LNCaP clone FGC (cell line): ENCODE measurements at regions not wholly inside any gene's neighbourhood (a gene's known extent, or its start where the extent isn't known, plus 50 kb on each side); places are given as distances from the start of the nearest gene placed in this dataset.

ENCODE experiments used
- DNase-seq: peaks from one replicate; pipeline ENCODE4 v3.0.0-alpha.2; 2011; ENCODE audit warnings: low read depth
- H3K4me3 ChIP-seq: 2 replicates; pipeline ENCODE4 v1.5.1; 2011; ENCODE audit warnings: mild to moderate bottlenecking, low read depth, low read length, control low read depth
- TF ChIP-seq, protein P1 (sequence below): IDR thresholded peaks from 2 replicates; pipeline ENCODE4 v1.5.1; 2012; ENCODE audit warnings: mild to moderate bottlenecking; ENCODE audit not compliant: control insufficient read depth, insufficient read depth; ENCODE audit errors: extremely low read depth

DNA sequence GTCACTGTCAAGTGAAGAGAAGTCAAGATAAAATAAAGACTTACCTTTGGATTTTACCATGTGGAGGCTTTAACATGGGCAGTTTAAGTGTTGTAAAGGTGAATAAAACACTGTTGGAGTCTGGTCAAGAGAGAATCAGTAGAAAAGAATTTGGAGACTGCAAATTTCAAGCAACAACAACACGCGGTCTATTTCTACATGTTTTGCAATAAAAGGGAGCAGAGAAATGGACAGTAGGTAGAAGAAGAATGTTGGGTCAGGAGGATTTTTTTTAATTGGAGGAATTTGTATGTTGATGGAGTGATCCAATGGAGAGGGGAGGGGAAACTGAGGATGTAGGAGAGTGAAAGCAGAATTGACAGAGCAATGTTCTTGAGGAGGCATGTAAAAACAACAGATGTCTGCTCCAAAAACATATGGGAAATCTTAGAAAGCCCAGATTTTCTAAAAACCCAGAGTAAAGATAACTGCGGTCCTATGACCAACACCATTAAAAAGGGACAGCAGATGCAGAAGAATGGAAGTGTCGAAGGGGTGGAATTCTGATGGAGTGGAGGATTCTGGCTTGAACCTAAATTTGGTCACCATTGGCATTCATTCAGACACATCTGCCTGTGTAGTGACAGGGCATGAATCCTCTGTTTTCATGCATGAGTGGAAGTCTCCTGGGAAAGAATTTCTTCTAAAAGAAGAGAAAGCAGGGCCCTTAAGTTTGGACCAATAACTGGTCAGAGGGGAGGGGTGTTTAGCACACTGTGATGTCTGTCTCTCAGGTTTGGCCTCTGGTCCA, 68.0 kb upstream of the OSBPL8 start:
- TF ChIP-seq, protein P1, sequence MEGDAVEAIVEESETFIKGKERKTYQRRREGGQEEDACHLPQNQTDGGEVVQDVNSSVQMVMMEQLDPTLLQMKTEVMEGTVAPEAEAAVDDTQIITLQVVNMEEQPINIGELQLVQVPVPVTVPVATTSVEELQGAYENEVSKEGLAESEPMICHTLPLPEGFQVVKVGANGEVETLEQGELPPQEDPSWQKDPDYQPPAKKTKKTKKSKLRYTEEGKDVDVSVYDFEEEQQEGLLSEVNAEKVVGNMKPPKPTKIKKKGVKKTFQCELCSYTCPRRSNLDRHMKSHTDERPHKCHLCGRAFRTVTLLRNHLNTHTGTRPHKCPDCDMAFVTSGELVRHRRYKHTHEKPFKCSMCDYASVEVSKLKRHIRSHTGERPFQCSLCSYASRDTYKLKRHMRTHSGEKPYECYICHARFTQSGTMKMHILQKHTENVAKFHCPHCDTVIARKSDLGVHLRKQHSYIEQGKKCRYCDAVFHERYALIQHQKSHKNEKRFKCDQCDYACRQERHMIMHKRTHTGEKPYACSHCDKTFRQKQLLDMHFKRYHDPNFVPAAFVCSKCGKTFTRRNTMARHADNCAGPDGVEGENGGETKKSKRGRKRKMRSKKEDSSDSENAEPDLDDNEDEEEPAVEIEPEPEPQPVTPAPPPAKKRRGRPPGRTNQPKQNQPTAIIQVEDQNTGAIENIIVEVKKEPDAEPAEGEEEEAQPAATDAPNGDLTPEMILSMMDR = no peak
- DNase-seq = no peak
- H3K4me3 ChIP-seq = no peak overlapping the region

DNA sequence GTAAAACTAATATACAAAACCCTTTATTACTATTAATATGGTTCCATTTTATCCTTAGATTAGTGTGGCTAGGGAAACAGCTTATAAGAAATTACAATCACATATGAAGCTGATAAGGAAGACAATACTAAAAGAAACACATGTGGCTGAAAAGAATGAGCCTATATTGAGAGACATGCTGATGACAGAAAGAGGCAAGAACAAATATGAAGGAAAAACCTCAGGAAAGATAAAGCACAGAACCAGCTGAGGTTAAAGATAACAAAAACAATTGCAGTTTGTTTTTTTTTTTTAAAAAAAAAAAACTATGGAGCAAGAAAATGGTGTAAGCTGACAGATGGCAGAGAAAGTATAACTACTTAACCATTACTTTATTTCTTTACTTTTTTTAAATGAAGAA, 69.2 kb upstream of the OSBPL8 start:
- no peak overlapping the region for H3K4me3 ChIP-seq
- no peak for DNase-seq
- TF ChIP-seq, protein P1 = no peak

DNA sequence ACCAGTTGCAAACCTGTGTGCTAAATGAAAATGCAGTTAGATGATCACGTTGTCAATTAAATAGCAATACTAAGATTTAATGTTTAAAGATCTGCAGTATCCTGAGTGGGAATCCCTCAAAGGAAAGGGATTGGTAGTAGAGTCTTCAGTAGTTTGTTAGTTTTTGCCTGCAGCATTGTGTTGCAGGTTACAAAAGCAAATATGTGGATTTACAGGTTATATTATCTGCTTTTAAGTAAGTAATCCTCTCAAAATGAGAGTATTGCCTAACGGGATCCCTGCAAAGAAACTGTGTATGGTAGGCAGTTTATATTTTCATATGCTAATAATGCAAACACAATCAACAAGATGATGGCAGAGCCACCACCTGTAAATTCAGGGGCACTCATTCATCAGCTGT, 72.2 kb upstream of the OSBPL8 start:
- no peak for DNase-seq
- H3K4me3 ChIP-seq = no peak overlapping the region
- TF ChIP-seq, protein P1 = no peak

DNA sequence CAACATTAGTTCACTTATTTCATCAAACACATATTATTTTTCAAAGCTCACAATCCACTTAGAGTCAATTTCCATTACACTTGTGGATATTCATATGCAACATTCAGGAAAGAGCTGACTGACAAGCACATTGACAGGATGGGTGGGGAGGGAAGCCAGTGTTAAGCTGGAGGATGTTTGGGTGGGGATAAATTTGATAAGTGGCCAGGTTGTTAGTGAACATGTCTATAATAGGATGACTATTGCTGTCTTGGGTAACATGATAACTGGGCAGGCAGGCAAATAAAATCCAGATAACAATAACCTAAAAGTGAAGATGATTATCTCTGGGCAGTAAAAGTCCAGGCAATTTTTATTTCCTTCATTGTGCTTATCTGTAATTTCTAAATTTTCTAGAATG, 73.8 kb upstream of the OSBPL8 start:
- no peak overlapping the region for H3K4me3 ChIP-seq
- TF ChIP-seq, protein P1 = no peak
- no peak for DNase-seq

DNA sequence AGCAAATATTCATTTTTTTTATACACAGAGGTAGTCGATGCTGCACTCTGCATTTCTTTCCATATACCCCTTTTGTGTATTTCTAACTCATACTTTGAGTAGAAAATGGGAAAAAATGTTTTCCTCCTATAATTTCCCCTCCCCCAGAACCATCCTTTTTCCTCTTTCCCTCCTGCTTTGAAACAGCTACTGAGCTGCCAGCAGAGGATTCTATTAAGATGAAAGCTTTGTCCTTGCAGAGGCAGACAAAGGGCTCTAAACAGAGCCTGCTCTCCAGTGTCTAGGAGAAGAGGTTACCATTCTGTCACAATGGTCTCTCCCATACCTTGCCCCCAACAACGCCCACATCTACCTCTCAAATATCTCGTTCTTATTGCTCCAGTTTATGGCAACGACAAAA, 74.6 kb upstream of the OSBPL8 start:
- TF ChIP-seq, protein P1 = no peak
- DNase-seq = no peak
- no peak overlapping the region for H3K4me3 ChIP-seq

DNA sequence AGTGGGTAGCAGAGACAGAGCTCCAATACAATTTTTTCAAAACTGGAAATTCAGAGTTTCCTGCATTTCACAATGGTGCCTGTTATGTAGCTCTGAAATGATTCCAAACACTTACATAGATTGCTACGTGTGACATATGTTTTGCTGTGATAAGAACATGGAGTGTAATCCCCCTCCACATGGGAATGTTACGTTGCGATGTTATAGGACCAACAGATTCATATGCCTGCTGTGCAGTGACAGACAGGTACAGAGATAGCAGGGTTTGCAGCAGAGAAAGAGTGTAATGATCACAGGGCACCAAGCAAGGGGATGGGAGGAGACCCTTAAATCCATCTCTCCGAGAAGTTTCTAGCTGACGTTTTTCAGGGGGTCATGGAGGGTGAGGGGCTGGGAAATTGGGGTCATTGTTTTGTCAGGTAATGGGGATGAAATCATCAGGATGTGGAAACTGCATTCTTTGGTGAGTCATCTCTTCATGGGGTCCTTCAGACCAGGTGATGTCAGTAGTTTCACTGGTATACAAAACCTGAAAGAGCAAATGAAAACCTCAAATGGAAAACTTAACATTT, 76.6 kb upstream of the OSBPL8 start:
- no peak for DNase-seq
- H3K4me3 ChIP-seq = no peak overlapping the region
- TF ChIP-seq, protein P1 = no peak
